ENCODE measurements at regions not wholly inside any gene's neighbourhood (a gene's known extent, or its start where the extent isn't known, plus 50 kb on each side); places are given as distances from the start of the nearest gene placed in this dataset.

GRCh38 chr5:120257358-120257971 lies 206.6 kb upstream of the PRR16 start (continued):
- TF ChIP-seq ZNF426 (tag by site-specific recombination; IDR thresholded peaks at IDR 0.05), result no peak
- TF ChIP-seq GFI1B (tag by site-specific recombination; IDR thresholded peaks at IDR 0.05), result no peak
- TF ChIP-seq ZNF76 (tag by site-specific recombination; IDR thresholded peaks at IDR 0.05; ENCODE audit: borderline replicate concordance, low read depth), result no peak
- no peak for TF ChIP-seq ZNF280C (tag by site-specific recombination; IDR thresholded peaks at IDR 0.05)
- TF ChIP-seq ZNF561 (tag by site-specific recombination; IDR thresholded peaks at IDR 0.05; ENCODE audit: borderline replicate concordance), result no peak
- TF ChIP-seq GLIS2 (tag by site-specific recombination; IDR thresholded peaks at IDR 0.05), result no peak
- no peak for TF ChIP-seq ZSCAN5A (tag by site-specific recombination; IDR thresholded peaks at IDR 0.05)
- TF ChIP-seq ZNF112 (tag by site-specific recombination; IDR thresholded peaks at IDR 0.05), result no peak
- no peak for TF ChIP-seq ZNF518A (tag by site-specific recombination; conservative IDR thresholded peaks at IDR 0.05; ENCODE audit: low read depth)

GRCh38 chr5:120258123-120258522 lies 206.0 kb upstream of the PRR16 start:
- no peak for TF ChIP-seq ZNF362 (tag by site-specific recombination; IDR thresholded peaks at IDR 0.05)
- TF ChIP-seq MYNN (tag by site-specific recombination; IDR thresholded peaks at IDR 0.05; ENCODE audit: borderline replicate concordance), result no peak
- TF ChIP-seq ZNF292 (tag by site-specific recombination; IDR thresholded peaks at IDR 0.05; ENCODE audit: borderline replicate concordance, low read depth), result no peak
- no peak for TF ChIP-seq ZFP37 (tag by site-specific recombination; IDR thresholded peaks at IDR 0.05)
- TF ChIP-seq SP2 (tag by site-specific recombination; IDR thresholded peaks at IDR 0.05), result no peak
- TF ChIP-seq ZNF707 (tag by site-specific recombination; IDR thresholded peaks at IDR 0.05), result no peak
- TF ChIP-seq KLF10 (tag by site-specific recombination; IDR thresholded peaks at IDR 0.05), result no peak
- no peak for TF ChIP-seq ZNF280D (tag by site-specific recombination; IDR thresholded peaks at IDR 0.05)
- TF ChIP-seq ZNF302 (tag by site-specific recombination; IDR thresholded peaks at IDR 0.05; ENCODE audit: low read depth), result no peak
- TF ChIP-seq ZNF148 (tag by site-specific recombination; IDR thresholded peaks at IDR 0.05; ENCODE audit: borderline replicate concordance), result no peak
- TF ChIP-seq ZNF837 (tag by site-specific recombination; IDR thresholded peaks at IDR 0.05), result no peak
- Histone ChIP-seq H3K27ac (ENCODE audit: extremely low read depth, low read depth, low read length) (no peak overlapping the region), H3K4me3 (ENCODE audit: low read depth, low read length) (no peak overlapping the region), H3K4me1 (ENCODE audit: control insufficient read depth, insufficient read depth, low read length) (no peaks in the 10 kb centered on the region), H3K9me3 (ENCODE audit: control insufficient read depth, insufficient read depth, low read depth, low read length) (no peaks in the 10 kb centered on the region), H3K36me3 (ENCODE audit: control insufficient read depth in 2 of 2, insufficient read depth in 1 of 2, low read length in 2 of 2) (no peaks in the 10 kb centered on the region)
- ChIA-PET POLR2A (no interaction called here), CTCF (no interaction called here)

Measured in HEK293 (cell line).